B cell (primary cell): ENCODE measurements at regions not wholly inside any gene's neighbourhood (a gene's known extent, or its start where the extent isn't known, plus 50 kb on each side); places are given as distances from the start of the nearest gene placed in this dataset.

ENCODE experiments used
- ATAC-seq: fragments of 200-7000 bp; cut with Tn5 transposase; one replicate; pipeline ENCODE4 v1.10.0; 2021; ENCODE audit warnings: low read depth, mild to moderate bottlenecking, moderate number of reproducible peaks, moderate library complexity
- CTCF ChIA-PET: fragments of 350-600 bp; sonication (Branson Sonifier 250); formaldehyde crosslinking; loops from one replicate; lab custom pipeline; 2021; ENCODE audit warnings: antibody characterized with exemption, inconsistent platforms; lab: Charles Lee
- POLR2A ChIA-PET: fragments of 350-600 bp; sonication (Branson Sonifier 250); formaldehyde crosslinking; loops from one replicate; lab custom pipeline; 2021; ENCODE audit warnings: antibody characterized with exemption; lab: Charles Lee
- DNase-seq: peaks from one replicate; pipeline ENCODE4 v3.0.0; 2013
- H2AFZ ChIP-seq: 2 replicates; pipeline ENCODE4 v1.6.1; 2012; ENCODE audit warnings: mild to moderate bottlenecking, low read depth, low read length; ENCODE audit not compliant: insufficient read depth, poor library complexity, severe bottlenecking
- H3K27ac ChIP-seq, 2 donors: 1 replicate in 1 of 2; 2 replicates in 1 of 2; pipeline ENCODE4 v1.5.1; 2012 to 2013; ENCODE audit warnings: low read length in 2 of 2, mild to moderate bottlenecking in 2 of 2, moderate library complexity in 1 of 2
- H3K27me3 ChIP-seq, 4 experiments: fragments of 200-600 bp in 1 of 4; sonication (generic) in 1 of 4; replicated peaks in 1 of 4; 1 replicate in 2 of 4; 2 replicates in 2 of 4; pipeline versions ENCODE4 v1.6.1 to v1.7.0; 2013 to 2016; ENCODE audit warnings: low read length in 3 of 4, mild to moderate bottlenecking in 2 of 4, mixed read lengths in 1 of 4, moderate library complexity in 1 of 4; ENCODE audit not compliant: insufficient read depth in 4 of 4, control insufficient read depth in 3 of 4; ENCODE audit errors: control extremely low read depth in 1 of 4
- H3K36me3 ChIP-seq, 2 experiments: replicated peaks in 1 of 2; 1 replicate in 1 of 2; 2 replicates in 1 of 2; pipeline versions ENCODE4 v1.6.1 to v1.7.1; 2013; ENCODE audit warnings: low read length in 1 of 2; ENCODE audit not compliant: insufficient read depth in 2 of 2, control insufficient read depth in 1 of 2; ENCODE audit errors: control extremely low read depth in 1 of 2, extremely low read depth in 1 of 2
- H3K4me1 ChIP-seq, 2 donors: fragments of 200-600 bp in 1 of 2; sonication (generic) in 1 of 2; 1 replicate in 1 of 2; 2 replicates in 1 of 2; pipeline versions ENCODE4 v1.5.1 to v1.6.1; 2013 to 2017; ENCODE audit warnings: low read length in 2 of 2; ENCODE audit not compliant: control insufficient read depth in 2 of 2, insufficient read depth in 2 of 2
- H3K4me2 ChIP-seq: replicated peaks from 2 replicates; pipeline ENCODE3; 2012; ENCODE audit warnings: mild to moderate bottlenecking, low read depth, low read length; ENCODE audit not compliant: poor library complexity, severe bottlenecking
- H3K4me3 ChIP-seq, 5 experiments: fragments of 200-600 bp in 1 of 5; sonication (generic) in 1 of 5; 1 replicate in 3 of 5; 2 replicates in 2 of 5; pipeline versions ENCODE4 v1.5.1 to v1.7.0; 2011 to 2016; ENCODE audit warnings: low read length in 4 of 5, mild to moderate bottlenecking in 4 of 5, low read depth in 2 of 5, control low read depth in 1 of 5, moderate library complexity in 1 of 5; ENCODE audit not compliant: insufficient read depth in 1 of 5; ENCODE audit errors: control extremely low read depth in 1 of 5, extremely low read depth in 1 of 5
- H3K79me2 ChIP-seq: fragments of 200-600 bp; sonication (generic); one replicate; pipeline ENCODE4 v1.6.0; 2016; ENCODE audit warnings: low read length; ENCODE audit not compliant: control insufficient read depth, insufficient read depth
- H3K9ac ChIP-seq: fragments of 200-600 bp; sonication (generic); 2 replicates; pipeline ENCODE4 v1.6.1; 2017; ENCODE audit warnings: mild to moderate bottlenecking, low read length, moderate library complexity
- H3K9me3 ChIP-seq, 3 donors: one replicate each; pipeline versions ENCODE4 v1.6.1 to v1.7.1; 2013; ENCODE audit warnings: low read length in 2 of 3; ENCODE audit not compliant: control insufficient read depth in 2 of 3, insufficient read depth in 1 of 3; ENCODE audit errors: control extremely low read depth in 1 of 3
- H4K20me1 ChIP-seq: 2 replicates; pipeline ENCODE4 v1.6.0; 2012; ENCODE audit warnings: mild to moderate bottlenecking, low read length; ENCODE audit not compliant: insufficient read depth, control insufficient read depth, poor library complexity, severe bottlenecking
- H3K27ac Mint-ChIP-seq: one replicate; pipeline ENCODE4 v1.8.0; 2021; ENCODE audit warnings: mixed read lengths
- H3K27me3 Mint-ChIP-seq: one replicate; pipeline ENCODE4 v1.8.0; 2021; ENCODE audit warnings: mixed read lengths
- H3K4me1 Mint-ChIP-seq: one replicate; pipeline ENCODE4 v1.8.0; 2021; ENCODE audit warnings: mixed read lengths
- H3K4me3 Mint-ChIP-seq: one replicate; pipeline ENCODE4 v1.8.0; 2021; ENCODE audit warnings: mixed read lengths
- H3K9me3 Mint-ChIP-seq: one replicate; pipeline ENCODE4 v1.8.0; 2022; ENCODE audit warnings: mixed read lengths; ENCODE audit not compliant: insufficient read depth
- CTCF ChIP-seq: fragments of 200-600 bp; IDR thresholded peaks from one replicate; pipeline ENCODE4 v1.8.0; 2022; ENCODE audit warnings: antibody characterized with exemption, mild to moderate bottlenecking
- EZH2 ChIP-seq: IDR thresholded peaks from 2 replicates; pipeline ENCODE4 v1.6.1; 2012; ENCODE audit warnings: borderline replicate concordance, low read depth, mild to moderate bottlenecking, moderate library complexity, low read length; ENCODE audit not compliant: insufficient read depth, poor library complexity, severe bottlenecking
- WGBS: methylation state at CpG from one replicate; pipeline ENCODE4 v1.1.5; 2013; ENCODE audit warnings: missing lambda C conversion rate; ENCODE audit not compliant: insufficient coverage; 5-methylcytosine and 5-hydroxymethylcytosine counted together
- intact Hi-C: fragments of 100-400 bp; cut with micrococcal nuclease; formaldehyde crosslinking; loops from one replicate; pipeline ENCODE4 v1.10.0; 2022

GRCh38 chr5:74112372-74113195 lies 486.6 kb downstream of the ARHGEF28 start:
- Histone ChIP-seq H3K9ac (no peak overlapping the region), H3K4me3 (no peak overlapping the region), H3K4me1 (no peaks in the 10 kb centered on the region), H3K27me3 (no peaks in the 10 kb centered on the region), H3K36me3 (no peaks in the 10 kb centered on the region), H3K27ac (no peak overlapping the region), H3K9me3 (no peaks in the 10 kb centered on the region), H3K79me2 (no peaks in the 10 kb centered on the region), H2AFZ (no peak overlapping the region), H4K20me1 (no peaks in the 10 kb centered on the region), H3K4me2 (no peak overlapping the region)
- ChIA-PET CTCF (no interaction called here), POLR2A (no interaction called here)
- no peak for TF ChIP-seq CTCF
- no peak for TF ChIP-seq EZH2
- peaks cover 8% of the 10 kb centered on the region for H3K27me3 Mint-ChIP-seq
- no peaks in the 10 kb centered on the region for H3K4me1 Mint-ChIP-seq
- DNase-seq (no peak), ATAC-seq (no peak)
- H3K4me3 Mint-ChIP-seq, result no peak overlapping the region
- WGBS, result 100% methylated on average over 1 of the region's 3 CpGs
- no peak overlapping the region for H3K27ac Mint-ChIP-seq
- H3K9me3 Mint-ChIP-seq, result no peaks in the 10 kb centered on the region
- intact Hi-C loops, result no loop called here

- H3K4me2 ChIP-seq, result no peak overlapping the region
- H2AFZ ChIP-seq, result no peak overlapping the region
- H3K27me3 ChIP-seq, result no peaks in the 10 kb centered on the region
- POLR2A ChIA-PET, result no interaction called here
- H3K4me3 ChIP-seq, result no peak overlapping the region
- no peak overlapping the region for H3K27ac Mint-ChIP-seq
- no peaks in the 10 kb centered on the region for H3K9me3 Mint-ChIP-seq
- no peak for TF ChIP-seq EZH2
- no peak for TF ChIP-seq CTCF
- no peaks in the 10 kb centered on the region for H3K79me2 ChIP-seq
- no peak overlapping the region for H3K27ac ChIP-seq
- intact Hi-C loops, result no loop called here
- no peak overlapping the region for H3K4me3 Mint-ChIP-seq
- ATAC-seq, result no peak
- no peak for DNase-seq
- H3K9me3 ChIP-seq, result no peaks in the 10 kb centered on the region
- peaks cover 8% of the 10 kb centered on the region for H3K27me3 Mint-ChIP-seq
- H3K9ac ChIP-seq, result no peak overlapping the region
- no CpG with 5 or more reads among the region's 2 CpGs for WGBS
- no peaks in the 10 kb centered on the region for H3K4me1 Mint-ChIP-seq
- CTCF ChIA-PET, result no interaction called here
- no peaks in the 10 kb centered on the region for H3K4me1 ChIP-seq
- H3K36me3 ChIP-seq, result no peaks in the 10 kb centered on the region
- H4K20me1 ChIP-seq, result no peaks in the 10 kb centered on the region
Measured at GRCh38 chr5:74111764-74112163, 485.8 kb downstream of the ARHGEF28 start.
